Mucosa of rectum (tissue), 2 donors: ENCODE measurements at regions not wholly inside any gene's neighbourhood (a gene's known extent, or its start where the extent isn't known, plus 50 kb on each side); places are given as distances from the start of the nearest gene placed in this dataset.

Source experiments
- H3K27ac ChIP-seq, 2 donors: one replicate each; pipeline ENCODE4 v1.7.0; 2013; ENCODE audit warnings: inconsistent platforms in 2 of 2, low read depth in 2 of 2, low read length in 2 of 2
- H3K27me3 ChIP-seq, 2 donors: one replicate each; pipeline ENCODE4 v1.7.0; 2013; ENCODE audit warnings: low read length in 2 of 2; ENCODE audit not compliant: control insufficient read depth in 2 of 2, insufficient read depth in 2 of 2
- H3K36me3 ChIP-seq, 2 donors: one replicate each; pipeline ENCODE4 v1.7.0; 2013; ENCODE audit warnings: low read length in 2 of 2; ENCODE audit not compliant: control insufficient read depth in 2 of 2, insufficient read depth in 2 of 2
- H3K4me1 ChIP-seq, 2 donors: one replicate each; pipeline ENCODE4 v1.7.0; 2013; ENCODE audit warnings: low read length in 2 of 2, mild to moderate bottlenecking in 1 of 2; ENCODE audit not compliant: control insufficient read depth in 2 of 2, insufficient read depth in 2 of 2
- H3K4me3 ChIP-seq, 2 donors: one replicate each; pipeline ENCODE4 v1.7.0; 2013; ENCODE audit warnings: low read length in 2 of 2
- H3K9ac ChIP-seq, 2 donors: one replicate each; pipeline ENCODE4 v1.7.0; 2013; ENCODE audit warnings: low read length in 2 of 2, low read depth in 1 of 2, mild to moderate bottlenecking in 1 of 2
- H3K9me3 ChIP-seq, 2 donors: one replicate each; pipeline ENCODE4 v1.7.0; 2013; ENCODE audit warnings: low read length in 2 of 2; ENCODE audit not compliant: control insufficient read depth in 2 of 2
- donor health status: healthy.
- donor health status: Normal muscosa, but diverticular disease.

DNA sequence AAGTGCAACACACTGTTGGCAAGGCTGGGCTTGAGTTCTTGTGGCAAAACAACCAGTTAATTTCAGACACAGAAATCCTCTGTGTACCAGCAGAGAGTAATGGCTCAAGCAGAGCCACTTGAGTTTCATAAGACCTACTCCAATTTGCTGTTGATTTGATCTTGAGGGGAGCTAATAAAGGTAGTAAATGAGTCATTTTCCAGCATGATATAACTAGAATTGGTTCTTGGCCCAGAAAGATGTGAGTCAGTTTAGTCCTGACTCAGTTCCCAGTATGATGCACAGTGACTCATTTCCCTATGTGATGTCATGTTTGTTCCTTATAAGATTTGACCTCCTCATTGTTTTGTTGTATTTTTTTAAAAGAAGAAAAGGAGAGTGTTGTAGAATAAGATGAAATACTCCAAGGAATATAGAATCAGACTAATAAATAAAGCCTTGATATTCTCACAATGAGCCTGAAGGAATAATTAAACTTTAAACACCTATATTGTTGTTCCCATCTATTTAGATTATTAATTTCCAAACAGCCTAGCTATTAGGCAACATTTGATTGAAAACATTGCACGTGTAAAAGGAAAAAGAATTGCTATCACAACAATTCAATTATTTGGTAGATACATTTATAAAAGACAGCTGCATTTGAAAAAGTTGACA lies 186.2 kb downstream of the REEP3 start:
- no peak overlapping the region for H3K9ac ChIP-seq
- H3K36me3 ChIP-seq, result no peaks in the 10 kb centered on the region
- H3K4me3 ChIP-seq, result no peak overlapping the region
- no peak overlapping the region for H3K27ac ChIP-seq
- peaks cover 12 to 23% of the 10 kb centered on the region in 2 donors for H3K4me1 ChIP-seq
- H3K9me3 ChIP-seq, result no peaks in the 10 kb centered on the region
- H3K27me3 ChIP-seq, result no peaks in the 10 kb centered on the region

DNA sequence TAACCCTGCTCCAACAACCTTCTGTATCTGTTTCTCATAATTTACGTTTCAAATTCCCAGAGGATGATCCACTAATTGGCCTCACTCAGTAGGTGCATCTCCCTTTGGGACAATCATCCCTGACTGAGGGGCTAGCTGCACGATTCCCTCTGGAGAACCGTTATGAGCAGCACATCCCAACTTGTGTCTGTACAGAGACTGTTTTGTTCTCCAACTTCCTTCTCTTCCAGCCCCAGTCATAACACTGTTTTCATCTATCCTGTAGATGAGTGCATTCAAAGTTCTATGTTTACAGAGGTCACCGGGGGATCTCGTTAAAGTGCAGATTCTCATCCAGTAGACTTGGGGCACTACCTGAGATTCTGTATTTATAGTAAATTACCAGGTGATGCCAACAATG lies 187.2 kb downstream of the REEP3 start:
- no peaks in the 10 kb centered on the region for H3K36me3 ChIP-seq
- H3K27ac ChIP-seq, result no peak overlapping the region
- no peak overlapping the region for H3K4me3 ChIP-seq
- H3K4me1 ChIP-seq, result peaks cover 20 to 30% of the 10 kb centered on the region in 2 donors
- no peaks in the 10 kb centered on the region for H3K9me3 ChIP-seq
- no peak overlapping the region for H3K9ac ChIP-seq
- no peaks in the 10 kb centered on the region for H3K27me3 ChIP-seq

- H3K4me1 ChIP-seq, result peaks cover 26 to 35% of the 10 kb centered on the region in 2 donors
- no peaks in the 10 kb centered on the region for H3K9me3 ChIP-seq
- no peak overlapping the region for H3K27ac ChIP-seq
- H3K9ac ChIP-seq, result no peak overlapping the region
- H3K27me3 ChIP-seq, result no peaks in the 10 kb centered on the region
- H3K4me3 ChIP-seq, result no peak overlapping the region
- no peaks in the 10 kb centered on the region for H3K36me3 ChIP-seq
Measured at GRCh38 chr10:63710703-63711102, 189.5 kb downstream of the REEP3 start.

GRCh38 chr10:63711361-63711760 lies 190.2 kb downstream of the REEP3 start:
- Histone ChIP-seq H3K36me3 (no peaks in the 10 kb centered on the region), H3K27me3 (no peaks in the 10 kb centered on the region), H3K4me1 (peaks cover 26 to 35% of the 10 kb centered on the region in 2 donors), H3K9ac (no peak overlapping the region), H3K9me3 (no peaks in the 10 kb centered on the region), H3K27ac (peak overlapping the region; percentile 83), H3K4me3 (no peak overlapping the region)

- no peaks in the 10 kb centered on the region for H3K27me3 ChIP-seq
- H3K9me3 ChIP-seq, result no peaks in the 10 kb centered on the region
- H3K36me3 ChIP-seq, result no peaks in the 10 kb centered on the region
- peak overlapping the region in 1 of 2 donors; percentile 48 for H3K9ac ChIP-seq
- peak overlapping the region; percentile 83 for H3K27ac ChIP-seq
- H3K4me3 ChIP-seq, result peak overlapping the region in 1 of 2 donors; percentile 34
- peaks cover 26 to 35% of the 10 kb centered on the region in 2 donors for H3K4me1 ChIP-seq
Measured at GRCh38 chr10:63711867-63712716, 190.9 kb downstream of the REEP3 start.

DNA sequence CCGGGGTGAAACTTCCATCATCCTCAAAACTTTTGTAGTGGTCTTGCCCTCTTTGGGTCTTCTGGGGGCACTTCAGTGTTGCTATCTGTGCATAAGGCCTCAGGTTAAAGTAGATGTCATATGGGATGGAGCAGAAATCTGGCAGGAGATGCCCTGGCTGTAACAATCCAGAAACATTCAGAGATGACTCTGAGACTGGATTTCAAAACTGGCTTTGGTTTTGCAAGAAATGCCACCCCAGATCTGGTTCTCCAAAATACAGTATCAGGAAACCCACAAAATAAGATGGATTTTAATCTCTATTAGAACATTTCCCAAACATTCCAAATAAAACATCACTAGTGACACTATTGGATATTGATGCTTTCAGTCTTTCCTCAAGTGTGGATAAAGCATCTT lies 191.5 kb downstream of the REEP3 start:
- peak overlapping the region in 1 of 2 donors; percentile 34 for H3K4me3 ChIP-seq

GRCh38 chr10:63713191-63714144 lies 192.3 kb downstream of the REEP3 start:
- Histone ChIP-seq H3K9ac (peak overlapping the region in 1 of 2 donors; percentile 0), H3K4me1 (peaks cover 26 to 35% of the 10 kb centered on the region in 2 donors), H3K27ac (peak overlapping the region; percentile 83), H3K27me3 (no peaks in the 10 kb centered on the region), H3K4me3 (peak overlapping the region; percentile 17 to 19), H3K9me3 (no peaks in the 10 kb centered on the region), H3K36me3 (no peaks in the 10 kb centered on the region)

More for the DNA sequence above, 191.5 kb downstream of the REEP3 start:
- Histone ChIP-seq H3K27me3 (no peaks in the 10 kb centered on the region), H3K9ac (peak overlapping the region in 1 of 2 donors; percentile 48), H3K9me3 (no peaks in the 10 kb centered on the region), H3K27ac (peak overlapping the region; percentile 83), H3K4me1 (peaks cover 26 to 35% of the 10 kb centered on the region in 2 donors), H3K36me3 (no peaks in the 10 kb centered on the region)

GRCh38 chr10:63716016-63716580 lies 194.9 kb downstream of the REEP3 start:
- Histone ChIP-seq H3K27me3 (no peaks in the 10 kb centered on the region), H3K4me3 (no peak overlapping the region), H3K4me1 (peaks cover 26 to 27% of the 10 kb centered on the region in 2 donors), H3K9ac (no peak overlapping the region), H3K27ac (no peak overlapping the region), H3K36me3 (no peaks in the 10 kb centered on the region), H3K9me3 (no peaks in the 10 kb centered on the region)

GRCh38 chr10:63717027-63717715 lies 196.0 kb downstream of the REEP3 start:
- Histone ChIP-seq H3K4me3 (no peak overlapping the region), H3K27me3 (no peaks in the 10 kb centered on the region), H3K27ac (no peak overlapping the region), H3K9me3 (no peaks in the 10 kb centered on the region), H3K4me1 (peaks cover 16% of the 10 kb centered on the region in 2 donors), H3K9ac (no peak overlapping the region), H3K36me3 (no peaks in the 10 kb centered on the region)
